ENCODE measurements at regions not wholly inside any gene's neighbourhood (a gene's known extent, or its start where the extent isn't known, plus 50 kb on each side); places are given as distances from the start of the nearest gene placed in this dataset.

GRCh38 chr1:215466361-215466760, 100.7 kb upstream of the KCTD3 start:
- no peak for DNase-seq

- DNase-seq, result no peak
Observed at GRCh38 chr1:215471463-215471862, 95.6 kb upstream of the KCTD3 start.

DNA sequence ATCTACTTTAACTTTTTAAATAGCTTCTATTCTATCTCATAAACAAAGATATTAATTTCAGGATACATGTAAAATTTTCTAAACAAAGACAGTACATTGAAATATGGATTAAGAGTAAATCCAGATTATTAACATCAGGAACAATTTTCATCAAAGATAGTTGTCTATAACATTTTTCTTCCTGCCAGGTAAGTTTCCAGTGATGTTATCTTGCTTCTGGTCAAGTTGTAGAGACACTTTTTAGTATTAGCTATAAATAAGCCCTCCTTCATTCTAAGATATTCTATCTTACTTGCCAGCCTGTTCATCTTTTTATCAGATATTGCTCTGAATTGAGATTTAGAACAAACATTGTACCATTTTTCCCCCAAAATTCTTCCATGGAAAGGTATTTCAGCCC, 94.4 kb upstream of the KCTD3 start:
- DNase-seq, result no peak

DNA sequence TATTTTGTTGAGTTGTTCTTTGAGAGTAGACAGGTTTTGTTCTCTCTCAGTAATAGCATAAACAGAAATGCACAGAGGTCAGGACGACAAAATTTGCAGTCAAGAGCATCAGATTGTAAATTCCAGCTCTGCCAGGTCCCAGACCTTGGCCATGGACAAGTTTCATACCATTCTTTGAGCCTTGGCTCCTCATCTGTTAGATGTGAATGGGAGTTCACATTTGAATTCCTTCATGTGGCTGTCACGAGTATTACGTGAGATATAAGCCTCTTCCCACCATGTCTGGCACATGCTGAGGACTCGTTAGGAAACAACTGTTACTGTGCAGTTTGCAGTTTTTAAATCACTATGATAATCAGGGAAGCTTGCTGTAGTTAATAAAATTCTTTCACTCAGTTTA, 93.2 kb upstream of the KCTD3 start:
- no peak for DNase-seq

DNA sequence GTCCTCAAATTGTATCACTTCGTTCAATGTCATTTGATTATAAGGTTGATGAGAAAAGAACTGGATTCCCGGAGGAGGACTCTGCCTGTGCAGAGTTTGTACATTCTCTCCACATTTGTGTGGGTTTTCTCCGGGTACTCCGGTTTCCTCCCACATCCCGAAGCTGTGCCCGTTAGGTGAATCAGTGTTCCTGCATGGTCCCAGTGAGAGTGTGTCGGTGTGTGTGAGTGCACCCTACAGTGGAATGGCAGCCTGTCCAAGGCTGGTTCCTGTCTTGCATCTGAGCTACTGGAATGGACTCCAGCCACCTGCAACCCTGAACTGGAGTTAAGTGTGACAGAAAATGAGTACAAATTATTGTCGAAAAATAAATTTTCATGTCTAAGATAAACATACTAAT, 92.2 kb upstream of the KCTD3 start:
- no peak for DNase-seq

DNA sequence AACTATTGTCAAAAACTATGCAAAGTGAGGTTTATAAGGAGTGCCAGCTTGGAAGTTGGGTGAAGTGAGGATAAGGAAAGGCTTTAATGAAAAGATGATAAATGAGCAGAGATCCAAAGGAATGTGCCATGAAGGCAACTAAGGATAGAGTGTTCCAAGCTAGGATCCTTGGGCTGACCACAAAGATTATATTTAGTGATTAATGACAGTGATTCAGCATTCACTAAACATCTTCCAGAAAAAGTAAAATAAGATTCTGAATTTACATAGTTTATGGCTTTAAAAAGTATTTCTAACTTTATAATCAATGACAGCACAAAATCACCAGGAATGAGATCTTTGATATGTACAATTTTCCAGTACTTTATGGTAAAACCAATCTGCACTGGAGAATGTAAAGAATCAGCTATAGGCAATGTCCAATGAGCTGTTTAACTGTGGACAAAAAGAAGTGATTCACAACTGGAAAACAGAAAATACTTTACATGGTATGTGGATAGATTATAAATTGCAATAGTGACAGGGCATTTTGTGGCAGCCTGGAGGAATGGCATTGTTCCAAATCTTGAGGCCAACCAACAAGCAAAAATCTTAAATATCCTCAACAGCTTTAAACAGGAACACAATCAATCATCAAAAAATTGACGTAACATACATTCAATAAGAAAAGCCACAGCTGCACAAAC, 91.2 kb upstream of the KCTD3 start:
- no peak for DNase-seq

DNA sequence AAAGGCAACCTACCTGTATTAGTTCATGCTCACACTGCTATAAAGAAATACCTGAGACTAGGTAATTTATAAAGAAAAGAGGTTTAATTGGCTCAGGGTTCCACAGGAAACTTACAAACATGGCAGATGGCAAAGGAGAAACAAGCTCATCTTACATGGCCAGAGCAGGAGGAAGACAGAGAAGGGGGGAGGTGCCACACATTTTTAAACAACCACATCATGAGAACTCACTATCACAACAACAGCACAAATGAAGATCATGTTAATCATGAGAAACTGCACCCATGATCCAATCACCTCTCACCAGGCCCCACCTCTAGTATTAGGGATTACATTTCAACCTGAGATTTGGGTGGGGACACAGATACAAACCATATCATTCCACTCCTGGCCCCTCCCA, 90.6 kb upstream of the KCTD3 start:
- no peak for DNase-seq

DNA sequence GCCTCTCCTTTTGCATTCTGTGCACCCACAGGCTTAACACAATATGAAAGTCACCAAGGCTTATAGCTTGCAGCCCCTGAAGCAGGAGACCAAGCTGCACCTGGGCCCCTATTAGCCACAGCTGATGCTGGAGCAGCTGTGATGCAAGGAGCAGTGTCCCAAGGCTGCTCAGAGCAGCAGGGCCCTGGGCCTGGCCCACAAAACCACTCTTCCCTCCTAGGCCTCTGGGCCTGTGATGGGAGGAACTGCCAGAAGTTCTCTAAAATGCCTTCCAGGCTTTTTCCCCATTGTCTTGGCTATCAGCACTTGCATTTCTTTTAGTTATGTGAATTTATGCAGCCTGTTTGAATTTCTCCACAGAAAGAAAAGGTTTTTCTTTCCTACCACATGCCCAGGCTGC, 89.5 kb upstream of the KCTD3 start:
- DNase-seq, result no peak

DNA sequence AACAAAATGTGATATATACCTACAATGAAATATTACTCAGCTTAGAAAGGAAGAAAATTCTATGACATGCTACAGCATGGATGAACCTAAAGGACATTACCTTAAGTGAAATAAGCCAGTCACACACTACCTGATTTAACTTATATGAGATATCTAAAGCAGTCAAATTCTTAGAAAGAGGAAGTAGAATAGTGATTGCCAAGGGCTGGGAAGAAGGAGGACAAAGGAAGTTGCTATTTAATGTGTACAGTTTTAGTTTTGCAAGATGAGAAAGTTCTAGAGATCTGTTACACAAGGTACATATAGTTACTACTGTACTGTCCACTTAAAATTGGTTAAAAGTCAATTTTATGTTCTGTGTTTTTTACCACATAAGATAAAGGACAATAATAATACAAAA, 87.5 kb upstream of the KCTD3 start:
- no peak for DNase-seq

DNA sequence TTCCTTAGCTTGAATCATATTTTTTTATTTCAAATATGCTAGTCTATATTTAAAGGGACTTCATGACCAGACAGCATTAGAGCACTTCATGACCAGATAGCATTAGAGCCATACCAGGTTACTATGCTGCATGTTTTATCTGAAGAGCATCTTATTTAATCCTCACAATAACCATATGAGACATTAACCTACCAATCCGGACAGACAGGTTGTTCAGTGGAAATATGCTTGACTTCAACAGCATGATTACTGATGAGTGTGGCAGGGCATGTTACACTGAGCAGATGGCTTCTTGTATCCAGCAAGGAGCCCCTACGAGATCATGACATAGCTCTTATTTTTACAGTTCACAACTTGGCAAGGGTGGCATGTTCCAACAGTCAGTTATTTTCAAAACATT, 85.0 kb upstream of the KCTD3 start:
- DNase-seq, result no peak

DNA sequence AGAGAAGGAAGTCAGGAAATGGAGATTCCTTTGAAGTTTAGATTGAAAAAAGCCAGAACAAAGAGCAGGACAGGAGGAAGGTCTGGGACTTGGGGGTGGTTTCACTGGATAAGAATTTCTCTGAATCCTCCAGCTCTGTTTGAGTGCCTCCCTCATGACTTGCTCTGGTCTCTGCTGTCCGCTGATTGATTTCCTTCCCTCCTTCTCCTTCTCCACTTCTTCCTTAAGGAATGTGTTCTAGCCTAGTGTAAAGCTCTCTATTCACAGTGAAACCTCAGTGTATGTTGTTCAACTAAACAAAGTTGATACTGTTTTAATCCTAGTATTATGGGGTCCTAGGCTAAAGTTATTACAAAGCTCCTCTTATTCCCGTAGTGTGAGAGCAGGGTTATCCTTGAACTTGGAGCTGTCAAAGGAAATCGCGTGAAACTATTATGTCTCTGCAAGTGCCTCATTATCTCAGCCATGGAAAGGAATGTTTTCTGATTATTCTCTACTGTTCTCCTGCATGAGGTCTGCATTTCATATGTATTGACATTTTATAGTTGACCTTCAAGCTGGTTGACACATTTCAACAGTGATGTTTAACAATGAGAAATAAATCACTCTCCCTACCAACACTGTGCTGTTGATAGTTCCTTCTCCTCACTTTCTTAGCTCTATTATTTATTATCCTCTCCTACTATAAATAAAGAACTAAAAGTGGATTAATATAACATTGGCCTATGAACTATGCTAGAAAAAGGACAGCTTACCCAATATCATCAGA, 82.7 kb upstream of the KCTD3 start:
- no peak for DNase-seq

GRCh38 chr1:215487466-215487865, 79.6 kb upstream of the KCTD3 start:
- no peak for DNase-seq

DNA sequence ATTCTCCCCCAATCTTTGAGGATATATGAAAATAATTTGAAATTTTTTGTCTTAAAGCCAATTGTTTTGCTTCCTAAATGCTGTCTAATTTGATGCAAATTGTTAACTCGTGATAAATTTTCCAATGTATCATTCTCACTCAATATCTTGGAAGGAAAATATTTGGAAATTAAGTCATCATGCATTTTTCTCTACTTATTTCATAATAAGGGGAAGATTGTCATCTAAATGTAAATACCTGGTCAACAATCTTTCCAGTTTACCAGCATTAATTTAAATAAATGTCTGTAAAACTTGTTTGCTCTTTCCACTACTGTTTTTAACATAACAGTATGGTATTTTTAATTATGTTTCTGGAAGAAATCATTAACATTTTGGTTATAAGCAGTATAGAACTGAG, 78.3 kb upstream of the KCTD3 start:
- no peak for DNase-seq

- no peak for DNase-seq
Observed at GRCh38 chr1:215489771-215490565, 77.1 kb upstream of the KCTD3 start.

GRCh38 chr1:215497528-215497927, 69.6 kb upstream of the KCTD3 start:
- peak; percentile 51 for DNase-seq

DNA sequence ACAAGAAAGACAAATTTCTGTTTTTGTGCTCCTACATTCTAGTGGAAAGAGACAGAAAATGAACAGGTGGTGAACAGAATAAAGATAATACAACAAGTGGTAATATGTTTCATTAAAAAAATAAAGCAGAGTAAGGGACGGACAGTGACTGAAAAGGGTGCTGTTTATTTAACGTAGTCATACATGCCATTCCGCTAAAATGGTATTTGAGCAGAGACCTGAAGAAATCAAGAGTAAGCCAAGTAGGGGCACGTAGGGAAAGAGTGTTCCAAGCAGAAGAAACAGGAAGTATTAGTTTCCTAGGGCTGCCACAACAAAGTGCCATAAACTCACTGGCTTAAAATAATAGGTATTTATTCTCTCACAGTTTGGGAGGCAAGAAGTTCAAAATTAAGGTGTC, 65.6 kb upstream of the KCTD3 start:
- DNase-seq, result no peak

DNA sequence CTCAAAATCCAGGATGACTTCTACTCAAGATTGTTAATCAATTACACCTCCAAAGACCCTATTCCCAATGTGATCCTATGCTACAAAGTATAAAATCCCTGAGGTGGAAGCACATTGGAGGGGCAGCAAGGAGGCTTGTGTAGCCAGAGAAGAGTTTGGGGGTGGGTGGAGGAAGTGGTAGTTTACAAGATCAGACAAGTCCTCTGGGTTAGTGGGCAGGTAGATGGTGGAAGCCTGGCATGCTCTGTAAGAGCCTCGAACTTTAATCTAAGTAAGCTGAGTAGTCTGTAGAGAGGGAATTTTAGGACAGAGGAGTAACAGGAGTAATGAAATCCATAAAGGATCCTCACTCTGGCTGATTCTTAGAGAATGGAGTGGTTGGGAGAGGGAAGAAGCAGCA, 65.0 kb upstream of the KCTD3 start:
- no peak for DNase-seq

- DNase-seq, result no peak
Observed at GRCh38 chr1:215507119-215507518, 60.0 kb upstream of the KCTD3 start.

DNA sequence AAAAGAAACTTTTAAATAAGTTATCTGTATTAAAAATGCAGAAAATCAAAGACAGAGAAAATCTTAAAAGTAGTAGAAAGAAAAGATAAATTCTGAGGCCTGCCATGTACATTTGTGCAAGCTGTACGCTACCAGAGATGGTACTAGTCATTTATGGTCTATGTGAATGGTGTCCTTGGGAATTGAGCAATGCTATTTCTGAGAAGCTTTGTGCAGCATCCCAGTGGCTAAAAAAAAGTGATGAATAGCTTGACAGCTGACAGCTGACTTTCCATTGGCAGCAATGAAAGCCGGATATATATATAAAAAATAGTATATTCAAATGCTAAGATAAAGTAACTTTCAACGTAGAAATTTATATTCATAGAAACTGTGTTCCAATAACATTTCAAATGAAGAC, 58.8 kb upstream of the KCTD3 start:
- no peak for DNase-seq

All from tongue (tissue), 1 donor.